ENCODE measurements at regions not wholly inside any gene's neighbourhood (a gene's known extent, or its start where the extent isn't known, plus 50 kb on each side); places are given as distances from the start of the nearest gene placed in this dataset.

GRCh38 chr12:78540606-78541336 lies 323.8 kb upstream of the SYT1 start:
- no peak for TF ChIP-seq POLR2AphosphoS5 (IDR thresholded peaks at IDR 0.05; ENCODE audit: low read depth, low read length)
- no peak for TF ChIP-seq POLR2A (IDR thresholded peaks at IDR 0.05; ENCODE audit: low read depth, low read length)
- TF ChIP-seq POU2F2 (IDR thresholded peaks at IDR 0.05; ENCODE audit: low read depth, low read length): no peak
- TF ChIP-seq TAF1 (IDR thresholded peaks at IDR 0.05; ENCODE audit: low read depth, low read length): no peak
- no peak for TF ChIP-seq SPI1 (IDR thresholded peaks at IDR 0.05; ENCODE audit: low read depth, low read length)
- TF ChIP-seq PAX5 (IDR thresholded peaks at IDR 0.05; ENCODE audit: insufficient read depth, low read length, severe bottlenecking): no peak

All from GM12891 (cell line).